Fibroblast of lung (primary cell): ENCODE measurements at regions not wholly inside any gene's neighbourhood (a gene's known extent, or its start where the extent isn't known, plus 50 kb on each side); places are given as distances from the start of the nearest gene placed in this dataset.
"Not testable (repeated sequence)": the region's sequence is repeated elsewhere in the genome, so short reads cannot be mapped to it uniquely, and the experiment has no call there.

ENCODE experiments used
- DNase-seq, 2 donors: peaks; one replicate each; pipeline versions ENCODE4 v3.0.0 to v3.0.0-alpha.2; 2010; ENCODE audit warnings: low read depth in 2 of 2
- H2AFZ ChIP-seq: 2 replicates; pipeline ENCODE4 v1.5.1; 2012; ENCODE audit warnings: low read length, control low read depth, inconsistent platforms
- H3K27ac ChIP-seq: 2 replicates; pipeline ENCODE4 v1.5.1; 2011; ENCODE audit warnings: low read length, control low read depth; ENCODE audit not compliant: insufficient read depth
- H3K27me3 ChIP-seq: 2 replicates; pipeline ENCODE4 v1.5.1; 2011; ENCODE audit warnings: mild to moderate bottlenecking, low read length; ENCODE audit not compliant: control insufficient read depth, insufficient read depth
- H3K36me3 ChIP-seq: 2 replicates; pipeline ENCODE4 v1.5.1; 2011; ENCODE audit warnings: low read length; ENCODE audit not compliant: control insufficient read depth, insufficient read depth
- H3K4me1 ChIP-seq: 2 replicates; pipeline ENCODE4 v1.5.1; 2011; ENCODE audit warnings: low read length; ENCODE audit not compliant: control insufficient read depth, insufficient read depth; ENCODE audit errors: extremely low read depth
- H3K4me2 ChIP-seq: 2 replicates; pipeline ENCODE4 v1.5.1; 2011; ENCODE audit warnings: low read length, control low read depth; ENCODE audit not compliant: insufficient read depth; ENCODE audit errors: extremely low read depth
- H3K4me3 ChIP-seq, 4 experiments: fragments of 200-600 bp in 1 of 4; sonication (generic) in 1 of 4; replicated peaks in 1 of 4; 2 replicates each; pipeline ENCODE4 v1.5.1; 2011 to 2016; ENCODE audit warnings: low read length in 4 of 4, low read depth in 3 of 4, mild to moderate bottlenecking in 3 of 4, control low read depth in 2 of 4, inconsistent platforms in 1 of 4, mixed read lengths in 1 of 4; ENCODE audit not compliant: insufficient read depth in 1 of 4; ENCODE audit errors: control extremely low read depth in 1 of 4
- H3K79me2 ChIP-seq: 2 replicates; pipeline ENCODE4 v1.5.1; 2012; ENCODE audit warnings: mild to moderate bottlenecking, low read length, inconsistent platforms; ENCODE audit not compliant: control insufficient read depth, insufficient read depth
- H3K9ac ChIP-seq: 2 replicates; pipeline ENCODE4 v1.5.1; 2011; ENCODE audit warnings: mild to moderate bottlenecking, low read length, control low read depth; ENCODE audit not compliant: insufficient read depth
- H3K9me3 ChIP-seq: 2 replicates; pipeline ENCODE4 v1.5.1; 2012; ENCODE audit warnings: low read depth, low read length; ENCODE audit not compliant: control insufficient read depth, insufficient read depth
- H4K20me1 ChIP-seq: 2 replicates; pipeline ENCODE4 v1.5.1; 2011; ENCODE audit warnings: low read length; ENCODE audit not compliant: control insufficient read depth, insufficient read depth; ENCODE audit errors: extremely low read depth
- CTCF ChIP-seq, 2 donors: IDR thresholded peaks in 1 of 2; conservative IDR thresholded peaks in 1 of 2; 1 replicate in 1 of 2; 2 replicates in 1 of 2; pipeline ENCODE4 v1.5.1; 2011 to 2012; ENCODE audit warnings: low read length in 2 of 2, control low read depth in 1 of 2, inconsistent platforms in 1 of 2, low read depth in 1 of 2, mild to moderate bottlenecking in 1 of 2
- EZH2 ChIP-seq: IDR thresholded peaks from 2 replicates; pipeline ENCODE4 v1.5.1; 2012; ENCODE audit warnings: low read length, control low read depth, mild to moderate bottlenecking; ENCODE audit errors: missing control alignments

- no peaks in the 10 kb centered on the region for H3K9me3 ChIP-seq
- no peak for DNase-seq
- H2AFZ ChIP-seq: no peak overlapping the region
- no peak overlapping the region for H3K4me3 ChIP-seq
- no peaks in the 10 kb centered on the region for H3K79me2 ChIP-seq
- no peak overlapping the region for H3K9ac ChIP-seq
- no peaks in the 10 kb centered on the region for H3K27me3 ChIP-seq
- no peak overlapping the region for H3K4me2 ChIP-seq
- no peaks in the 10 kb centered on the region for H3K4me1 ChIP-seq
- TF ChIP-seq EZH2: no peak
- no peak for TF ChIP-seq CTCF (conservative IDR thresholded peaks at IDR 0.05 in 1 of 2, IDR thresholded peaks at IDR 0.05 in 1 of 2; ENCODE audit: low read depth in 1 of 2, low read length in 2 of 2)
- H3K36me3 ChIP-seq: no peaks in the 10 kb centered on the region
- no peak overlapping the region for H3K27ac ChIP-seq
- no peaks in the 10 kb centered on the region for H4K20me1 ChIP-seq
Observed at GRCh38 chr12:4152145-4152795, 121.3 kb upstream of the CCND2 start.

- Histone ChIP-seq H3K9me3 (no peaks in the 10 kb centered on the region), H3K79me2 (no peaks in the 10 kb centered on the region), H3K36me3 (no peaks in the 10 kb centered on the region), H3K4me2 (no peak overlapping the region), H3K9ac (no peak overlapping the region), H3K27me3 (no peaks in the 10 kb centered on the region), H3K27ac (no peak overlapping the region), H4K20me1 (no peaks in the 10 kb centered on the region), H3K4me1 (no peaks in the 10 kb centered on the region), H2AFZ (no peak overlapping the region), H3K4me3 (no peak overlapping the region)
- no peak for DNase-seq
- TF ChIP-seq EZH2: no peak
- TF ChIP-seq CTCF (conservative IDR thresholded peaks at IDR 0.05 in 1 of 2, IDR thresholded peaks at IDR 0.05 in 1 of 2; ENCODE audit: low read depth in 1 of 2, low read length in 2 of 2): no peak
Observed at GRCh38 chr12:4151362-4152121, 122.0 kb upstream of the CCND2 start.

- H3K27ac ChIP-seq, H3K9me3 ChIP-seq, DNase-seq, H3K79me2 ChIP-seq, H3K27me3 ChIP-seq, H3K4me1 ChIP-seq, H3K4me3 ChIP-seq, H3K4me2 ChIP-seq, H3K36me3 ChIP-seq, H2AFZ ChIP-seq, H4K20me1 ChIP-seq, H3K9ac ChIP-seq: not testable (repeated sequence)
Observed at GRCh38 chr12:4150355-4150754, 123.2 kb upstream of the CCND2 start.
